Testis (tissue), 2 donors: ENCODE measurements at regions not wholly inside any gene's neighbourhood (a gene's known extent, or its start where the extent isn't known, plus 50 kb on each side); places are given as distances from the start of the nearest gene placed in this dataset.

Experiments used
- DNase-seq: peaks from one replicate; pipeline ENCODE4 v3.0.0-alpha.2; 2019
- H3K27ac ChIP-seq, 2 donors: fragments of 200-600 bp; sonication (generic); one replicate each; pipeline ENCODE4 v1.5.1; 2019
- H3K27me3 ChIP-seq: fragments of 200-600 bp; sonication (generic); one replicate; pipeline ENCODE4 v1.5.1; 2019
- H3K36me3 ChIP-seq: fragments of 200-600 bp; sonication (generic); one replicate; pipeline ENCODE4 v1.5.1; 2017; ENCODE audit warnings: low read depth; ENCODE audit errors: missing control alignments
- H3K4me1 ChIP-seq: fragments of 200-600 bp; sonication (generic); one replicate; pipeline ENCODE4 v1.5.1; 2019
- H3K4me3 ChIP-seq, 2 donors: fragments of 200-600 bp; sonication (generic); one replicate each; pipeline ENCODE4 v1.5.1; 2017 to 2019
- H3K9me3 ChIP-seq: fragments of 200-600 bp; sonication (generic); one replicate; pipeline ENCODE4 v1.5.1; 2017
- POLR2A ChIP-seq: fragments of 450-650 bp; IDR thresholded peaks from one replicate; pipeline ENCODE4 v1.6.1; 2017; ENCODE audit warnings: antibody characterized with exemption, mild to moderate bottlenecking, moderate library complexity
- WGBS, 2 donors: methylation state at CpG; one replicate each; pipeline ENCODE4 v1.1.5; 2018; 5-methylcytosine and 5-hydroxymethylcytosine counted together
- intact Hi-C: fragments of 100-400 bp; cut with DNase I; formaldehyde crosslinking; loops from one replicate; pipeline ENCODE4 v1.15.1; 2023; ENCODE audit warnings: low total_unique reads
- TF ChIP-seq, protein P1 (sequence below), 3 experiments: fragments of 450-650 bp in 2 of 3; fragments of 200-600 bp in 1 of 3; sonication (generic) in 1 of 3; IDR thresholded peaks; one replicate each; pipeline ENCODE4 v1.5.1; 2016 to 2019; ENCODE audit warnings: antibody characterized with exemption in 3 of 3, mild to moderate bottlenecking in 2 of 3, moderate library complexity in 1 of 3

DNA sequence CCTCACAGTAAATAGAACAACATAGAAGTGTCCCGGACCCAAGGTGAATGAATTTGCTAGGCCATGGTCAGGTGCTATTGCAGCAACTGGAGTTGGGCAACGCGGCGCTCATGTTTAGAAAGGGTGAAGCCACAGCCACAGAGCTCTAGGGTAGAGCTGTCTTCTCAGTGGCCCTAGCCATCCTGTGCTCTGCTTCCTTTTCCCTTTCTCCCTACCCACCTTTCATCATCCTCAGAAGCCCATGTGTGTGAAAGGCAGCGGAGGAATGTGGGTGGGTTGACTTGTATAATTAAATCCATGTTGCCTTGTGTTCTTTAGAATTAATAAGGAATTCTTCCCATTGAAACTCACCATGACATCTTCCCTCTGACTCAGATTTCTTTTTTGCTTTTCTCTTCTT is 336.7 kb downstream of the OSR1 start:
- WGBS, 2 donors = 95% methylated on average over 5 of the region's 5 CpGs
- DNase-seq = no peak

GRCh38 chr2:19021100-19021476 is 337.3 kb downstream of the OSR1 start:
- no peak for DNase-seq
- Histone ChIP-seq H3K4me1 (no peaks in the 10 kb centered on the region), H3K27ac (no peak overlapping the region), H3K36me3 (no peaks in the 10 kb centered on the region), H3K9me3 (no peaks in the 10 kb centered on the region), H3K27me3 (no peaks in the 10 kb centered on the region), H3K4me3 (no peak overlapping the region)
- intact Hi-C loops = no loop called here
- 50 to 55% methylated on average over 4 of the region's 4 CpGs for WGBS, 2 donors
- no peak for TF ChIP-seq POLR2A
- TF ChIP-seq, protein P1, sequence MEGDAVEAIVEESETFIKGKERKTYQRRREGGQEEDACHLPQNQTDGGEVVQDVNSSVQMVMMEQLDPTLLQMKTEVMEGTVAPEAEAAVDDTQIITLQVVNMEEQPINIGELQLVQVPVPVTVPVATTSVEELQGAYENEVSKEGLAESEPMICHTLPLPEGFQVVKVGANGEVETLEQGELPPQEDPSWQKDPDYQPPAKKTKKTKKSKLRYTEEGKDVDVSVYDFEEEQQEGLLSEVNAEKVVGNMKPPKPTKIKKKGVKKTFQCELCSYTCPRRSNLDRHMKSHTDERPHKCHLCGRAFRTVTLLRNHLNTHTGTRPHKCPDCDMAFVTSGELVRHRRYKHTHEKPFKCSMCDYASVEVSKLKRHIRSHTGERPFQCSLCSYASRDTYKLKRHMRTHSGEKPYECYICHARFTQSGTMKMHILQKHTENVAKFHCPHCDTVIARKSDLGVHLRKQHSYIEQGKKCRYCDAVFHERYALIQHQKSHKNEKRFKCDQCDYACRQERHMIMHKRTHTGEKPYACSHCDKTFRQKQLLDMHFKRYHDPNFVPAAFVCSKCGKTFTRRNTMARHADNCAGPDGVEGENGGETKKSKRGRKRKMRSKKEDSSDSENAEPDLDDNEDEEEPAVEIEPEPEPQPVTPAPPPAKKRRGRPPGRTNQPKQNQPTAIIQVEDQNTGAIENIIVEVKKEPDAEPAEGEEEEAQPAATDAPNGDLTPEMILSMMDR (IDR thresholded peaks at IDR 0.05) = no peak

More for the DNA sequence above, 336.7 kb downstream of the OSR1 start:
- Histone ChIP-seq H3K36me3 (no peaks in the 10 kb centered on the region), H3K27ac (no peak overlapping the region), H3K27me3 (no peaks in the 10 kb centered on the region), H3K9me3 (no peaks in the 10 kb centered on the region), H3K4me1 (no peaks in the 10 kb centered on the region), H3K4me3 (no peak overlapping the region)
- TF ChIP-seq, protein P1 (IDR thresholded peaks at IDR 0.05) = no peak
- no peak for TF ChIP-seq POLR2A
- intact Hi-C loops = no loop called here

- intact Hi-C loops = no loop called here
- DNase-seq = no peak
- no peak overlapping the region for H3K27ac ChIP-seq
- no peak overlapping the region for H3K4me3 ChIP-seq
- no peaks in the 10 kb centered on the region for H3K4me1 ChIP-seq
- TF ChIP-seq, protein P1 (IDR thresholded peaks at IDR 0.05) = no peak
- TF ChIP-seq POLR2A = no peak
- 86 to 87% methylated on average over 9 to 11 of the region's 11 CpGs for WGBS, 2 donors
- H3K36me3 ChIP-seq = no peaks in the 10 kb centered on the region
- no peaks in the 10 kb centered on the region for H3K27me3 ChIP-seq
- H3K9me3 ChIP-seq = no peaks in the 10 kb centered on the region
Observed at GRCh38 chr2:19020144-19021099, 338.0 kb downstream of the OSR1 start.

GRCh38 chr2:19009510-19009909 is 348.9 kb downstream of the OSR1 start:
- H3K27ac ChIP-seq = no peak overlapping the region
- 80 to 83% methylated on average over 3 of the region's 3 CpGs for WGBS, 2 donors

More at GRCh38 chr2:19009510-19009909, 348.9 kb downstream of the OSR1 start:
- no peaks in the 10 kb centered on the region for H3K9me3 ChIP-seq
- intact Hi-C loops = no loop called here
- no peak for DNase-seq
- TF ChIP-seq POLR2A = no peak
- TF ChIP-seq, protein P1 (IDR thresholded peaks at IDR 0.05) = no peak
- H3K36me3 ChIP-seq = no peaks in the 10 kb centered on the region
- H3K4me1 ChIP-seq = no peaks in the 10 kb centered on the region
- no peaks in the 10 kb centered on the region for H3K27me3 ChIP-seq
- no peak overlapping the region for H3K4me3 ChIP-seq
